ENCODE measurements at regions not wholly inside any gene's neighbourhood (a gene's known extent, or its start where the extent isn't known, plus 50 kb on each side); places are given as distances from the start of the nearest gene placed in this dataset.

DNA sequence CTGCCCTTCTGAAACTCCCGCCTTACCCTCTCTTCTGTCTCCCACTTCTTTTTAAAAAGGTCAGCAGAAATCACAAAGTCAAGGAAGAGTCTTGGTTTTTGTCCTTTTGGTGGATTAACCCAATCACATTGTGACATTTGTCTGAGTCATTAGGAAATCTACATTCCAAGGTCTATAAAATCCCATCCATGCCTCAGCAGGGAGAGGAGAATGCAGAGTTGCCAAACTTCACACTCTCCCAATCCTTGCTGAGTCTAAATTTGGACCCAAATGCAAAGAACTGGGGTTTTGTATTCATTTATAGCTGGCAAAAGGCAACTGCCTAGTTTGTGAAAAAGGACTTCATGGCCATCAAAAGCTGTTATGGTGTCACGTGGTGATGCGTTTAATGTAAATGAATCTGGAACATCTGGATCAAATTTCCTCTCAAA lies 67.9 kb downstream of the TMEM30B start:
- Histone ChIP-seq H3K9me3 (ENCODE audit: low read length) (no peaks in the 10 kb centered on the region), H3K36me3 (ENCODE audit: insufficient read depth, low read length) (no peaks in the 10 kb centered on the region), H3K9ac (ENCODE audit: low read length) (no peak overlapping the region), H3K4me1 (ENCODE audit: insufficient read depth, low read length) (no peaks in the 10 kb centered on the region), H3K27me3 (ENCODE audit: control insufficient read depth in 1 of 2, insufficient read depth in 2 of 2, low read length in 2 of 2) (no peaks in the 10 kb centered on the region), H3K27ac (ENCODE audit: low read depth, low read length) (no peak overlapping the region), H3K4me3 (ENCODE audit: low read depth in 1 of 2, low read length in 2 of 2) (no peak overlapping the region)

GRCh38 chr14:61212546-61212945 lies 68.6 kb downstream of the TMEM30B start:
- no peak overlapping the region for H3K9ac ChIP-seq (ENCODE audit: low read length)
- no peak overlapping the region for H3K27ac ChIP-seq (ENCODE audit: low read depth, low read length)
- no peaks in the 10 kb centered on the region for H3K4me1 ChIP-seq (ENCODE audit: insufficient read depth, low read length)
- H3K9me3 ChIP-seq (ENCODE audit: low read length): no peaks in the 10 kb centered on the region
- H3K27me3 ChIP-seq (ENCODE audit: control insufficient read depth in 1 of 2, insufficient read depth in 2 of 2, low read length in 2 of 2): no peaks in the 10 kb centered on the region
- no peak overlapping the region for H3K4me3 ChIP-seq (ENCODE audit: low read depth in 1 of 2, low read length in 2 of 2)
- H3K36me3 ChIP-seq (ENCODE audit: insufficient read depth, low read length): no peaks in the 10 kb centered on the region

DNA sequence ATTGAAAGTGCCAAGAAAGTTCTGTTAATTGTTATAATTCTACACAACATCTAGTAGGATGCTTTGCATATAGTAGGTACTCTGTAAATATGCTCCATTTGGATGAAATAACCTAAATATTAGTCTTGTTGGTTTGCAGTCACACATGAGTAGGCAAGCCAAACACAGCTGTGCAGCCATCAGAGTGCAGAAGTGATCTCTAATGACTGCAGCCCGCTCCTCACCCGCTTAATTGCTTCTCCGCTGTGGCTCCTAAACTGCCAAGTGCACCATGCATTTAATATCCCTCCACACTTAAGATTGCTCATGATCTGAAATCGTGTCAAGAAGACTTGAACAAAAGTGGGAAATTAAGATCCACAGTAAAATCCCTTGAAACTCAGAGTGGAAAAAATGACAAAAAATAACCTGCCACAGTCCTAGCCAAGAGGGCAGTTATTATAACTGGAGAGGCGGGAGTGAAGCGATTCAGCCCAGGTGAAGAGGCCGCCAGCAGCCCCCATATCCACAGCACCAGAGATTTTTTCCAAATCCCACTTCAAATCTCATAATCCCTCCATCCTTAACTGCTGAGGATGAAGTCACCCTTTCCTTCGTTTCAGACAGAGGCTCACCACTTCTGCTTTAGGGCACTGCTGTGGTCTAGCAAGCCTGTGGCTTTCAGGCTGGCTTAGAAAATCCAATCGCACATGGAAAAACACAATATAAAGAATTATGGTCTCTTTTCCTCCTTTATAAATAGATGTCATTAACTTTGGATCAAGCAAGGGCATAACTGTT lies 69.5 kb downstream of the TMEM30B start:
- H3K36me3 ChIP-seq (ENCODE audit: insufficient read depth, low read length): no peaks in the 10 kb centered on the region
- no peak overlapping the region for H3K27ac ChIP-seq (ENCODE audit: low read depth, low read length)
- H3K9ac ChIP-seq (ENCODE audit: low read length): no peak overlapping the region
- H3K9me3 ChIP-seq (ENCODE audit: low read length): no peaks in the 10 kb centered on the region
- no peaks in the 10 kb centered on the region for H3K27me3 ChIP-seq (ENCODE audit: control insufficient read depth in 1 of 2, insufficient read depth in 2 of 2, low read length in 2 of 2)
- no peak overlapping the region for H3K4me3 ChIP-seq (ENCODE audit: low read depth in 1 of 2, low read length in 2 of 2)
- H3K4me1 ChIP-seq (ENCODE audit: insufficient read depth, low read length): no peaks in the 10 kb centered on the region

- Histone ChIP-seq H3K4me1 (ENCODE audit: insufficient read depth, low read length) (no peaks in the 10 kb centered on the region), H3K36me3 (ENCODE audit: insufficient read depth, low read length) (no peaks in the 10 kb centered on the region), H3K4me3 (ENCODE audit: low read depth in 1 of 2, low read length in 2 of 2) (no peak overlapping the region), H3K27ac (ENCODE audit: low read depth, low read length) (no peak overlapping the region), H3K9me3 (ENCODE audit: low read length) (no peaks in the 10 kb centered on the region), H3K9ac (ENCODE audit: low read length) (no peak overlapping the region), H3K27me3 (ENCODE audit: control insufficient read depth in 1 of 2, insufficient read depth in 2 of 2, low read length in 2 of 2) (no peaks in the 10 kb centered on the region)
Observed at GRCh38 chr14:61203081-61203753, 77.9 kb downstream of the TMEM30B start.

DNA sequence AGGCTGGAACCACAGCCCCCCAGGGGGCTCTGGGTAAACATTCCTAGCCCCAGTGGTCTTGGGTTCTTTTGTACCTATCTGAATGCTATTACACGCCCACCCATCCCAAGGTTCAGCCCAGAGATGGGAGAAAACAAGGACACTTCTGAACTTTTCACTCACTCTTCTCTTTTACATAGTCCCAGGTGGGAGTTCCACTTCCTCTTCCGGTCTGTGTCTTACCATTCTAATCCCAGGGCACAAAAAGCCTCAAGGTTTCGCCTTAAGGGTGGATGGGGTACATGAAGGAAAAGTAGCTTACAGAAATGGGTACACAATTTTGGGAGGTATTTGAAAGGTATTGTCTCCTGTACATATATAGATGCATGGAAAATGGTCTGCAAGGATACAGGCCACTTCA lies 79.0 kb downstream of the TMEM30B start:
- Histone ChIP-seq H3K36me3 (ENCODE audit: insufficient read depth, low read length) (no peaks in the 10 kb centered on the region), H3K27me3 (ENCODE audit: control insufficient read depth in 1 of 2, insufficient read depth in 2 of 2, low read length in 2 of 2) (no peaks in the 10 kb centered on the region), H3K9ac (ENCODE audit: low read length) (no peak overlapping the region), H3K4me3 (ENCODE audit: low read depth in 1 of 2, low read length in 2 of 2) (no peak overlapping the region), H3K27ac (ENCODE audit: low read depth, low read length) (no peak overlapping the region), H3K9me3 (ENCODE audit: low read length) (no peaks in the 10 kb centered on the region), H3K4me1 (ENCODE audit: insufficient read depth, low read length) (no peaks in the 10 kb centered on the region)

GRCh38 chr14:61201171-61201570 lies 80.0 kb downstream of the TMEM30B start:
- H3K4me3 ChIP-seq (ENCODE audit: low read depth in 1 of 2, low read length in 2 of 2): no peak overlapping the region

DNA sequence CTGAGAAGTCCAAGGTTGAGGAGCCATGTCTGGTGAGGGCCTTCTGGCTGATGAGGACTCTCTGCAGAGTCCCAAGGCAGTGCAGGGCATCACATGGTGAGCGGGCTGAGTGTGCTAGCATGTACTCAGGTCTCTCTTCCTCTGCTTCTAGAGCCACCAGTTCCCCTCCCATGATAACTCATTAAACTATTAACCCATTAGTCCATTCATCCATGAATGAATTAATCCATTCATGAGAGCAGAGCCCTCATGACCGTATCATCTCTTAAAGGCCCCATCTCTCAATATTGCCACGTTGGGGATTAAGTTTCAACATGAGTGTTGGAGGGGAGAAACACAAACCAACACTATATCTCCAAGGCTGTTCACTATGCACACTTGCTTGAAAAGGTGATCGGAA lies 83.7 kb downstream of the TMEM30B start:
- Histone ChIP-seq H3K27me3 (ENCODE audit: control insufficient read depth in 1 of 2, insufficient read depth in 2 of 2, low read length in 2 of 2) (no peaks in the 10 kb centered on the region), H3K9me3 (ENCODE audit: low read length) (no peaks in the 10 kb centered on the region), H3K9ac (ENCODE audit: low read length) (no peak overlapping the region), H3K36me3 (ENCODE audit: insufficient read depth, low read length) (no peaks in the 10 kb centered on the region), H3K27ac (ENCODE audit: low read depth, low read length) (no peak overlapping the region), H3K4me3 (ENCODE audit: low read depth in 1 of 2, low read length in 2 of 2) (no peak overlapping the region), H3K4me1 (ENCODE audit: insufficient read depth, low read length) (no peaks in the 10 kb centered on the region)

More at GRCh38 chr14:61201171-61201570, 80.0 kb downstream of the TMEM30B start:
- H3K36me3 ChIP-seq (ENCODE audit: insufficient read depth, low read length): no peaks in the 10 kb centered on the region
- H3K4me1 ChIP-seq (ENCODE audit: insufficient read depth, low read length): no peaks in the 10 kb centered on the region
- H3K9ac ChIP-seq (ENCODE audit: low read length): no peak overlapping the region
- H3K27ac ChIP-seq (ENCODE audit: low read depth, low read length): no peak overlapping the region
- no peaks in the 10 kb centered on the region for H3K27me3 ChIP-seq (ENCODE audit: control insufficient read depth in 1 of 2, insufficient read depth in 2 of 2, low read length in 2 of 2)
- no peaks in the 10 kb centered on the region for H3K9me3 ChIP-seq (ENCODE audit: low read length)

GRCh38 chr14:61196792-61197191 lies 84.3 kb downstream of the TMEM30B start:
- H3K27ac ChIP-seq (ENCODE audit: low read depth, low read length): no peak overlapping the region
- no peak overlapping the region for H3K9ac ChIP-seq (ENCODE audit: low read length)
- no peak overlapping the region for H3K4me3 ChIP-seq (ENCODE audit: low read depth in 1 of 2, low read length in 2 of 2)
- H3K36me3 ChIP-seq (ENCODE audit: insufficient read depth, low read length): no peaks in the 10 kb centered on the region
- no peaks in the 10 kb centered on the region for H3K27me3 ChIP-seq (ENCODE audit: control insufficient read depth in 1 of 2, insufficient read depth in 2 of 2, low read length in 2 of 2)
- no peaks in the 10 kb centered on the region for H3K4me1 ChIP-seq (ENCODE audit: insufficient read depth, low read length)
- H3K9me3 ChIP-seq (ENCODE audit: low read length): no peaks in the 10 kb centered on the region

- H3K27ac ChIP-seq (ENCODE audit: low read depth, low read length): no peak overlapping the region
- H3K9me3 ChIP-seq (ENCODE audit: low read length): no peaks in the 10 kb centered on the region
- H3K4me3 ChIP-seq (ENCODE audit: low read depth in 1 of 2, low read length in 2 of 2): no peak overlapping the region
- no peaks in the 10 kb centered on the region for H3K4me1 ChIP-seq (ENCODE audit: insufficient read depth, low read length)
- no peaks in the 10 kb centered on the region for H3K27me3 ChIP-seq (ENCODE audit: control insufficient read depth in 1 of 2, insufficient read depth in 2 of 2, low read length in 2 of 2)
- H3K36me3 ChIP-seq (ENCODE audit: insufficient read depth, low read length): no peaks in the 10 kb centered on the region
- no peak overlapping the region for H3K9ac ChIP-seq (ENCODE audit: low read length)
Observed at GRCh38 chr14:61196034-61196433, 85.1 kb downstream of the TMEM30B start.

DNA sequence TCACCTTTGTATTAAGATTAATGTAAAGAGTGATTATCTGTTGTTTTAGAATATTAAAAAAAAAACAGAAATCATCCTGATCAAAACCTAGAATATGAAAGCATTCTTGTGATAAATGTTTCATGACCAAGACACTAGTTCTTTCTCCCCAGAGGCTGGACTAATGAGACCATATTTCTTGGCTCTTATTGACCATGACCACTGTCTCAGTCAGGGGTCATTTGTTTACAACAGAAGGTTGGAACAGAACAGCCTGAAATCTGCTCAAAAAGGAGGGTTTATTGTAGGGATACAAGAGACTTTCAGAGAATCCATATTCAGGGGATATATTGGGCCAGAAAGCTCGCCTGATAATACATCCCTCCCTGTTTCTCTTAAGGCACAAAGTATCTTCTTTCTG lies 87.7 kb downstream of the TMEM30B start:
- H3K4me1 ChIP-seq (ENCODE audit: insufficient read depth, low read length): no peaks in the 10 kb centered on the region
- no peaks in the 10 kb centered on the region for H3K27me3 ChIP-seq (ENCODE audit: control insufficient read depth in 1 of 2, insufficient read depth in 2 of 2, low read length in 2 of 2)
- H3K4me3 ChIP-seq (ENCODE audit: low read depth in 1 of 2, low read length in 2 of 2): no peak overlapping the region
- no peaks in the 10 kb centered on the region for H3K36me3 ChIP-seq (ENCODE audit: insufficient read depth, low read length)
- H3K9ac ChIP-seq (ENCODE audit: low read length): no peak overlapping the region
- H3K27ac ChIP-seq (ENCODE audit: low read depth, low read length): no peak overlapping the region
- H3K9me3 ChIP-seq (ENCODE audit: low read length): no peaks in the 10 kb centered on the region

GRCh38 chr14:61192989-61193388 lies 88.1 kb downstream of the TMEM30B start:
- no peak overlapping the region for H3K4me3 ChIP-seq (ENCODE audit: low read depth in 1 of 2, low read length in 2 of 2)
- H3K9me3 ChIP-seq (ENCODE audit: low read length): no peaks in the 10 kb centered on the region
- no peak overlapping the region for H3K27ac ChIP-seq (ENCODE audit: low read depth, low read length)
- H3K36me3 ChIP-seq (ENCODE audit: insufficient read depth, low read length): no peaks in the 10 kb centered on the region
- H3K27me3 ChIP-seq (ENCODE audit: control insufficient read depth in 1 of 2, insufficient read depth in 2 of 2, low read length in 2 of 2): no peaks in the 10 kb centered on the region
- no peaks in the 10 kb centered on the region for H3K4me1 ChIP-seq (ENCODE audit: insufficient read depth, low read length)
- no peak overlapping the region for H3K9ac ChIP-seq (ENCODE audit: low read length)

- no peaks in the 10 kb centered on the region for H3K9me3 ChIP-seq (ENCODE audit: low read length)
- no peak overlapping the region for H3K4me3 ChIP-seq (ENCODE audit: low read depth in 1 of 2, low read length in 2 of 2)
- H3K27ac ChIP-seq (ENCODE audit: low read depth, low read length): no peak overlapping the region
- no peaks in the 10 kb centered on the region for H3K4me1 ChIP-seq (ENCODE audit: insufficient read depth, low read length)
- H3K36me3 ChIP-seq (ENCODE audit: insufficient read depth, low read length): no peaks in the 10 kb centered on the region
- H3K27me3 ChIP-seq (ENCODE audit: control insufficient read depth in 1 of 2, insufficient read depth in 2 of 2, low read length in 2 of 2): no peaks in the 10 kb centered on the region
- H3K9ac ChIP-seq (ENCODE audit: low read length): no peak overlapping the region
Observed at GRCh38 chr14:61191733-61192132, 89.4 kb downstream of the TMEM30B start.
